Loucy (cell line): ENCODE measurements at regions not wholly inside any gene's neighbourhood (a gene's known extent, or its start where the extent isn't known, plus 50 kb on each side); places are given as distances from the start of the nearest gene placed in this dataset.

ENCODE experiments used
- CTCF ChIP-seq: fragments of 200-600 bp; sonication (generic); conservative IDR thresholded peaks from 2 replicates; pipeline ENCODE4 v1.5.1; 2014; ENCODE audit warnings: mild to moderate bottlenecking, antibody characterized with exemption, low read length
- EZH2phosphoT487 ChIP-seq: fragments of 200-600 bp; IDR thresholded peaks from 2 replicates; pipeline ENCODE4 v1.6.1; 2018; ENCODE audit warnings: antibody characterized with exemption, mild to moderate bottlenecking, moderate library complexity, borderline replicate concordance

- TF ChIP-seq CTCF (no peak), EZH2phosphoT487 (no peak)
Measured at GRCh38 chr2:122808286-122808969, 1053.0 kb downstream of the TSN start.
